LNCAP (cell line): ENCODE measurements at regions not wholly inside any gene's neighbourhood (a gene's known extent, or its start where the extent isn't known, plus 50 kb on each side); places are given as distances from the start of the nearest gene placed in this dataset.

ENCODE experiments used
- TF ChIP-seq, protein P1 (sequence below): fragments of 450-650 bp; IDR thresholded peaks from 2 replicates; pipeline ENCODE4 v1.5.1; 2017; ENCODE audit warnings: mild to moderate bottlenecking

DNA sequence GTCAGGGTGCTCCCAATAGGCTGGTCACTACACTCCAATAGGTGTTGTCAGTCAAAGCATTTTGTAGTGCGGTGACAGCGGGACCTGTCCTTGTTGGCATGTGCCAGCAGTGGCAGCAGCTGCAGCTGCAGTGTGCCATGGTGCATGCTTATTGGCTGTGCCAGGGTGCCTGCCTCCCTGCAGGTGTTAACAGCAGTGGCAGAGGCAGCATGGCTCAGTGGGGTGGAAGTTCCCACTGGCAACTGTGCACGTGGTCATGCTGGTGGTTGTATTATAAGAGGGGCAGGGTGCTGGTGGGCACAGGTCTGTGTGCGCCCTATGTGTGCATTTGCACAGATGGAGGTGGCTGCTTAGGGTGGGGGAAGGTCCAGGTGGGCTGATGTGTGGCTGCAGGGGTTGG is 133.7 kb upstream of the EDIL3 start:
- TF ChIP-seq, protein P1, sequence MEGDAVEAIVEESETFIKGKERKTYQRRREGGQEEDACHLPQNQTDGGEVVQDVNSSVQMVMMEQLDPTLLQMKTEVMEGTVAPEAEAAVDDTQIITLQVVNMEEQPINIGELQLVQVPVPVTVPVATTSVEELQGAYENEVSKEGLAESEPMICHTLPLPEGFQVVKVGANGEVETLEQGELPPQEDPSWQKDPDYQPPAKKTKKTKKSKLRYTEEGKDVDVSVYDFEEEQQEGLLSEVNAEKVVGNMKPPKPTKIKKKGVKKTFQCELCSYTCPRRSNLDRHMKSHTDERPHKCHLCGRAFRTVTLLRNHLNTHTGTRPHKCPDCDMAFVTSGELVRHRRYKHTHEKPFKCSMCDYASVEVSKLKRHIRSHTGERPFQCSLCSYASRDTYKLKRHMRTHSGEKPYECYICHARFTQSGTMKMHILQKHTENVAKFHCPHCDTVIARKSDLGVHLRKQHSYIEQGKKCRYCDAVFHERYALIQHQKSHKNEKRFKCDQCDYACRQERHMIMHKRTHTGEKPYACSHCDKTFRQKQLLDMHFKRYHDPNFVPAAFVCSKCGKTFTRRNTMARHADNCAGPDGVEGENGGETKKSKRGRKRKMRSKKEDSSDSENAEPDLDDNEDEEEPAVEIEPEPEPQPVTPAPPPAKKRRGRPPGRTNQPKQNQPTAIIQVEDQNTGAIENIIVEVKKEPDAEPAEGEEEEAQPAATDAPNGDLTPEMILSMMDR = no peak

DNA sequence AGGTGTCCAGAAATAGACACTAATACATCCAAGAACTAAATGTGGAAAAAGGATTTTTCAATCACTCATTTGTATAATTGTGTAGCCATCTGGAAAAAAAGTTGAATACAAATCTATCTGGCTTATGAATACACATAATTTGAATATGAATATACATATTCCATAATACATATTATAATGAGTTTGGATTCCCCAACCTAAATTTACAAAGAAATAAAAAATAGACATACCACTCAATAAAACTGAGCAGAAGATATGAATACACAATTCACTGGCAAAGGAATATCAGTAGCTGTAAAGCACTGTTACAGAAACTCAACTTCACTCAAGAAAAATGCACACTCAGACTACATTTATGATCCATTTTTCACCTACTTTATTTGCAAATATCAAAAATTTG is 121.9 kb upstream of the EDIL3 start:
- TF ChIP-seq, protein P1 = no peak

DNA sequence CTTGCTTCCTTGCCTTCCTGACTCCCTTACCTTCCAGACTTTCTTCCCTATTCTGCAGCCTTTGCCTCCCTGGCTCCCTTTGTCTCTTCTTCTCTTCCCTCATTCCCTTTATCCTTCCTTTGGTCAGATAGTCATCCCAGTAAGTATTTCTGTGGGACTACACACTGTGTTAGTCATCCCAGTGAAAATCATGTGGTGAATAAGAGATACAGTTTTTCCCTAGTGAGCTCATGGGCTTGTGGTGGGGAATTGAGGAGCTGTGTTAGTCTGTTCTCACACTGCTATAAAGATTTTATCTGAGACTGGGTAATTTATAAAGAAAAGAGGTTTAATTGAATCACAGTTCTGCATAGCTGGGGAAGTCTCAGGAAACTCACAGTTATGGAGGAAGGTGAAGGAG is 109.8 kb upstream of the EDIL3 start:
- TF ChIP-seq, protein P1 = no peak

DNA sequence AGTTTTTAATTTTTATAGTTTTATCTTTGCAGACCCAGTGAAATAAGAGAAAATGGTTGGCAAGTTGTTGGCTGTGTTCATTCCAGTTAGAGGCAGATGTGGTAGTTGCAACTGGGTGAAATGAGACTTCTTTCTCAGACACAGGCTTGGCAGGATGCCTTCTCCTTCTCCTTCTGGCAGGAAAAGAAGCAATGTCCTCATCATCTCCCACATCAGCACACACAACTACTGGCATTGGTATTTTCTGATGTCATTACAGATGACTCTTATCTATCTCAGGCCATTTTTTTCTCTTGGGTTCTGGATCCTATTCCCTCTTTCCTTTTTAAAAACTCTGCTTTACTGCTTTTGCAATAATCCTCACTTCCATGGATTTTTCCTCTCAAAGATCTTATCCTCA is 103.3 kb upstream of the EDIL3 start:
- TF ChIP-seq, protein P1 = no peak

DNA sequence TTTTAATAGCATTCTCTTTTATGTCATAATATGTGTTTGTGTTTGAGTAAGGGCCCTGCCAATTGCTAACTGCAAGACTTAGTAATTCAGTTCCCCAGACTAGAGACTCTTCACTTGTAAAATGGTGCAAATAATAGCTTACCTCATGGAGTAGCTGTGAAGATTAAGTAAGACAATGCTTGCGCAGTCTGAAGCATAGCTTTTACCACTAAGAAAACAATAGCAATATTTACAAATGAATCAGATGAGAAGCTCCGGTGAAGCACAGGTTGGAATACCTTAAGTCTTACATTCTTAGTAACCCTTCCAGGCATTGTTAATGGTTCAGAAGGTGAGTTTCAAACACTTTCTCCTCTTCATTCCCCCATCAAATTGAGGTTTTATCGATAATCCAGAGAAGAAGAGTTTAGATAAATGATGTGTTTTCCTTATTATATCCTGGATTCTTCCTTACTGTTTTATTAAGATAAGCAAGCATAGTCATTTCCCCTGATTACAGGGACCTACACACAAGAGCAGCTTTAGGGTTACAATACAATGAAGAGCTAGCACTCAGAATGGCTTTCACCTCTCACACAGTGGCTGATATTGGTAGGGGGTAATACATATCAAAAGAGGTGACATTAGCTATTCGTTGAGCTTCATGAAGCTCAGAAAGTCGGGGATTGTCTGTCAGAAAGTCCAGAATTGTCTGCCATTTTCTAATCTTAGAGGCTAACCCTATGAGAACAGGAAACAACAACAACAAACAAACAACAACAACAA is 96.4 kb upstream of the EDIL3 start:
- TF ChIP-seq, protein P1 = no peak

DNA sequence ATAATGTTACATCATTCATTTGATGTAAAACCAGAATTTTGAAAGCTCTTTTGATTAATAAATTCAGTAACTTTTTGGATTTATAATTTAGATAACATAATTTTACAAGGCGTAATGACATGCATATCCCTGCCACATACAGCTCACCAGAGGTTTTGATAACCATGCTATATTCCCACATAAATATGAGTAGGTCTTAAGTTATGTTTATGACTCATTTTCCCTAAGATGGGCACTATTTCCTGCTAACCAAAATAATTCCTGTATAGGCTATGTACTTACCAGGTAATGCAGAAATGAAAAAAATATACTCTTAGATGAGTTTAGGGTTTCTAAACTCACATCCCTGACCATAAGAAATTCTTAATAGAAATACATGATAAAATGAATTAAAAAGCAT is 93.9 kb upstream of the EDIL3 start:
- TF ChIP-seq, protein P1 = no peak

DNA sequence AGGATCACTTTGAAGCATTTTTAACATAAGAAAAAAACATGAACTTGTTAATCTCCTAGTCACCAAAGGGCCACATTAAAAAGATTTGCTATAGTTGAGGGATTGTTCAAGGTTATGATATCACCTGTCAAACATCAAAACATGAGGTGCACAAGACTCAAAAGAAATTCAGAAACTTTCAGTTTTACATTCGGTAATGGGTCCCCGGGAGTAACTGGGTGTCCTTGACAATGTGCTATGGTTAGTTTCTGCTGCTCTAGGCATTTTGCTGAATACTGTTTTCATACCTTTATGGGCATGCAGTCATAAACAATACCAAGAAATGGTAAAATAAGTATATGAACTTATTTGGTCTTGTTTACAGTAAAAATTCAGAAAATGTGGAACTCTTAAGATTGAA is 92.8 kb upstream of the EDIL3 start:
- TF ChIP-seq, protein P1 = no peak

DNA sequence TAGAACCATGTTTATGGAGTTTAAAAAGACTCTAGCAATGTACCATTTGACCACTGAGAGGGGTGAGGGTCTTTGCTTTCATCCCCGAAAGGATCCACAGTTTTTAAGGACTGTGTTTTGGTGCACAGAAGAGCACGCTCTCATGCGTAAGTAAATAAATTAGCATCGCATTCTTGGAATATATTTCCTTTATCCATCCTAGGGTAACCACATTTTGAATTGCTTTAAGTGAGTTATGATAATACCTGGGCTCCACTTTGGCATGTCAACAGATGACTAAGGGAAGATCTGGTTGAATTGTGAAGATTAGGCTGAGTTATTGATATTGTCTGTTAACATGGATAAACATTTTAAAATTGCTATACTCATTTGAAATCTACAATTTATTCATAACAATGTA is 89.4 kb upstream of the EDIL3 start:
- TF ChIP-seq, protein P1 = no peak
